ENCODE measurements at regions not wholly inside any gene's neighbourhood (a gene's known extent, or its start where the extent isn't known, plus 50 kb on each side); places are given as distances from the start of the nearest gene placed in this dataset.
"Not testable (repeated sequence)": the region's sequence is repeated elsewhere in the genome, so short reads cannot be mapped to it uniquely, and the experiment has no call there.

- not testable (repeated sequence) for H3K4me2 ChIP-seq (ENCODE audit: insufficient read depth, insufficient read length, low read length); H2BK20ac ChIP-seq (ENCODE audit: low read depth, low read length, poor library complexity, severe bottlenecking); H3K23me2 ChIP-seq (ENCODE audit: insufficient read length, low read depth, low read length, poor library complexity, severe bottlenecking); H2BK120ac ChIP-seq (ENCODE audit: low read depth, low read length, poor library complexity, severe bottlenecking); H3K9me3 Mint-ChIP-seq; H2BK15ac ChIP-seq (ENCODE audit: low read depth, low read length); H3K27ac Mint-ChIP-seq; H3K9me3 ChIP-seq (ENCODE audit: control insufficient read depth, low read depth, low read length); H3K27ac ChIP-seq (ENCODE audit: insufficient read length, low read depth, low read length); H4K91ac ChIP-seq (ENCODE audit: insufficient read length, low read depth, low read length); H3K14ac ChIP-seq (ENCODE audit: insufficient read depth, low read length); H3K27me3 ChIP-seq (ENCODE audit: insufficient read depth, low read length); H3T11ph ChIP-seq (ENCODE audit: low read length); H3K79me1 ChIP-seq (ENCODE audit: insufficient read depth, low read depth, low read length, poor library complexity, severe bottlenecking); DNase-seq; H3K4me1 ChIP-seq (ENCODE audit: insufficient read depth, low read length); H3K36me3 Mint-ChIP-seq (ENCODE audit: insufficient read depth in 1 of 3, low read depth in 3 of 3); H3K4me3 Mint-ChIP-seq; H3K9ac ChIP-seq (ENCODE audit: extremely low read depth, insufficient read length, low read length); H3K18ac ChIP-seq (ENCODE audit: insufficient read length, low read depth, low read length); H4K8ac ChIP-seq (replicated peaks; ENCODE audit: insufficient read length, low read depth, low read length); H3K4ac ChIP-seq (ENCODE audit: low read depth, low read length); H3K23ac ChIP-seq (ENCODE audit: insufficient read length, low read depth, low read length); H2AFZ ChIP-seq (ENCODE audit: low read length); H3K27me3 Mint-ChIP-seq (ENCODE audit: low read depth); H2BK5ac ChIP-seq (ENCODE audit: insufficient read length, low read length); H3K79me2 ChIP-seq (ENCODE audit: insufficient read depth, low read length); H2AK5ac ChIP-seq (ENCODE audit: insufficient read length, low read length); H4K5ac ChIP-seq (ENCODE audit: insufficient read length, low read depth, low read length); H2BK12ac ChIP-seq (ENCODE audit: insufficient read length, low read depth, low read length); H4K20me1 ChIP-seq (ENCODE audit: control insufficient read depth, insufficient read depth, insufficient read length); H3K56ac ChIP-seq (ENCODE audit: insufficient read length, low read depth, low read length)
- peaks cover 12 to 15% of the 10 kb centered on the region in 2 experiments for H3K4me1 Mint-ChIP-seq
- no CpG with 5 or more reads among the region's 3 CpGs for WGBS (ENCODE audit: extremely low coverage, insufficient read length, low lambda C conversion rate)
Measured at GRCh38 chr6:60408747-60409146, 1877.3 kb downstream of the KHDRBS2 start.

GRCh38 chr6:60403268-60403667 lies 1882.8 kb downstream of the KHDRBS2 start:
- not testable (repeated sequence) for H3K4ac ChIP-seq (ENCODE audit: low read depth, low read length); H3K27me3 ChIP-seq (ENCODE audit: insufficient read depth, low read length); H2AFZ ChIP-seq (ENCODE audit: low read length); H2BK12ac ChIP-seq (ENCODE audit: insufficient read length, low read depth, low read length); H3K27ac Mint-ChIP-seq; H4K5ac ChIP-seq (ENCODE audit: insufficient read length, low read depth, low read length); H2BK15ac ChIP-seq (ENCODE audit: low read depth, low read length); H3K4me1 Mint-ChIP-seq; H3K9ac ChIP-seq (ENCODE audit: extremely low read depth, insufficient read length, low read length); H2BK120ac ChIP-seq (ENCODE audit: low read depth, low read length, poor library complexity, severe bottlenecking); H2BK20ac ChIP-seq (ENCODE audit: low read depth, low read length, poor library complexity, severe bottlenecking); H3K9me3 Mint-ChIP-seq; H3K79me2 ChIP-seq (ENCODE audit: insufficient read depth, low read length); H2BK5ac ChIP-seq (ENCODE audit: insufficient read length, low read length); H3K18ac ChIP-seq (ENCODE audit: insufficient read length, low read depth, low read length); H3K23me2 ChIP-seq (ENCODE audit: insufficient read length, low read depth, low read length, poor library complexity, severe bottlenecking); H3K79me1 ChIP-seq (ENCODE audit: insufficient read depth, low read depth, low read length, poor library complexity, severe bottlenecking); H3K27ac ChIP-seq (ENCODE audit: insufficient read length, low read depth, low read length); H3K9me3 ChIP-seq (ENCODE audit: control insufficient read depth, low read depth, low read length); H3K4me2 ChIP-seq (ENCODE audit: insufficient read depth, insufficient read length, low read length); H3K14ac ChIP-seq (ENCODE audit: insufficient read depth, low read length); H3K23ac ChIP-seq (ENCODE audit: insufficient read length, low read depth, low read length); H3K36me3 Mint-ChIP-seq (ENCODE audit: insufficient read depth in 1 of 3, low read depth in 3 of 3); H4K8ac ChIP-seq (replicated peaks; ENCODE audit: insufficient read length, low read depth, low read length); H3K4me3 Mint-ChIP-seq; H3K4me1 ChIP-seq (ENCODE audit: insufficient read depth, low read length); H4K20me1 ChIP-seq (ENCODE audit: control insufficient read depth, insufficient read depth, insufficient read length); H3K27me3 Mint-ChIP-seq (ENCODE audit: low read depth); H2AK5ac ChIP-seq (ENCODE audit: insufficient read length, low read length); H3K56ac ChIP-seq (ENCODE audit: insufficient read length, low read depth, low read length); H4K91ac ChIP-seq (ENCODE audit: insufficient read length, low read depth, low read length); H3T11ph ChIP-seq (ENCODE audit: low read length); DNase-seq
- WGBS (ENCODE audit: extremely low coverage, insufficient read length, low lambda C conversion rate) = no CpG with 5 or more reads among the region's 4 CpGs
